GM08714 (cell line): ENCODE measurements at regions not wholly inside any gene's neighbourhood (a gene's known extent, or its start where the extent isn't known, plus 50 kb on each side); places are given as distances from the start of the nearest gene placed in this dataset.
"Not testable (repeated sequence)": the region's sequence is repeated elsewhere in the genome, so short reads cannot be mapped to it uniquely, and the experiment has no call there.

Source experiments
- H3K4me3 ChIP-seq: fragments of 200-500 bp; sonication (Bioruptor generic); 2 replicates; pipeline ENCODE4 v1.5.1; 2014; ENCODE audit warnings: mild to moderate bottlenecking, low read length, inconsistent platforms
- ZNF274 ChIP-seq: IDR thresholded peaks from 2 replicates; pipeline ENCODE4 v1.6.1; 2012; ENCODE audit warnings: mild to moderate bottlenecking, low read depth, low read length

DNA sequence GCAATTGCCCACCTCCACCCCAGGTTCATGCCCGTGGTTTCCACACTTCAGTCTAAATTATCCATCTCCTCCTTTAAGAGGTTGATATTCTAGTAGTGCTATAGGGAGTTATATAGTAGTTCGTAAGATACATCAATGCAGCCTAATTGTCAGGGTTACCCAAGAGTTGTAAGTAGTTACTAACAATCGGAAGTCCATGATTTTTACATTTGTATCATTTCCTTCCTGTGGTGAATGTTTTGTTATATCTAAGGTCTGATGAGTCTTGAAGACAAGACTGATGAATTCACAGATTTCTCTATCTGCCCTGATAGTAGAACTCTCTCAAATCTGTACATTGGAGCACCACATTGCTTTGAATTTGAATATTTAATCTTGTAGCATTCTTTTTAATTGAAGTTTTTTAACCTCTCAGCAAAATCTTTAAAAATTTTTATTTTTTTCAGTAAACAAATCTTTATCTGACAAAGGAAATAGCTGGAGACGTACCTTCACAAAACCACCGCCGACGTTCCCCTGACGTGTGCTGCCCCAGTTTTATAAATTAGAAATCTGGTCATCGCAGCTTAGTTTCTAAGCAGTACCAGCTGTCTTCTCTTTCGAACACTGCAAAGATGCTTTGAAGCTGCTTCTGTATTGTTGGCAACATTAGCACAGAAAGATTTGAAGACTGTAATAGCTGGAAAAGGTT is 264.5 kb downstream of the SOCS6 start:
- no peak for TF ChIP-seq ZNF274
- no peak overlapping the region for H3K4me3 ChIP-seq

DNA sequence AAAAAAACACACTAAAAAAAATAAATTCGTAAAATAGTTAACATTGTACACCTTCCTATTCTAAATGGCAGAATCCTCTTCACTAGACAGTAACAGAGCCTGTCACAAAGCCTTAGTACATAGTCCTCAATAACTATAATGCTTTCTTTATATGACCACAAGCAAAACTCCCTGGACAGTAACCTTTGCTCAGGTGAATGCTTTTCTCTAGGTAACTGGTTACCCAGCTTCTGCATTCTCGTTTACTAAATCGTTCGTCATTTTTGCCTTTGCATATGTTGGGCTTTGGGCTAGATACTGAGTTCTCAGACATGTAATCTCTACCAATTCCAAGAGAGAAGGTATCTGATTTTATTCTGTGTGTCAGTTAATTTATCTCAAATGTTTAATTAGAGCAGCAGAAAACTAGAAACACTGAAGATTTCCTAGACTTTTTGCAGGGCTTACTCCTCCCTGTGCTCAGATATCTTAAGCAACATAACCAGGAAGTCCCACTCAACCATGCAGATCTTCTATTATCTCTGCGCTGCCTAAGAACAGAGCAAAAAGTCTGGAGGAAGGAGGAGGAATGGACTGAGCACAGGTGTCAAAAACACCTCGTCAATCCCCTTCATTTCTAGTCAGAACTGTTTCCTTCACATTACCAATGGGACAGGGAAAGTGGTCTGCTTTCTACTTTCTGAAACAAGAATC is 247.7 kb downstream of the SOCS6 start:
- no peak overlapping the region for H3K4me3 ChIP-seq
- TF ChIP-seq ZNF274, result no peak

DNA sequence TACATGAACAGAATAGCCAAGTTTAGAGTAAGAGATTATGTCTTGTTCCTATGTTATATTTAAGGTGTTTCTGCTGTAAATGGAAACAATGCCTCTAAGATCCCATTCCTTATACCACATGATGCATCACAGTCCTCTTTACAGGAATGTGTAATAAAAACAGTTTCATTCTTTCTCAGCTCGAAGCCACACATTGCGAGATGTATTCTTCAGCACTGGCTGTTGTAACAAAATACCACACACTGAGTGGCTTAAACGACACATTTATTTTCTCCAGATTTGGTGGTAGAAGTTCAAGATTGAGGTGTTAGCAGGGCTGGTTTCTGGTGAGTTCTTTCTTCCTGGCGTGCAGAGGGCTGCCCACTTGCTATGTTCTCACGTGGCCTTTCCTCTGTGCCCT is 246.2 kb downstream of the SOCS6 start:
- TF ChIP-seq ZNF274, result no peak
- H3K4me3 ChIP-seq, result no peak overlapping the region

DNA sequence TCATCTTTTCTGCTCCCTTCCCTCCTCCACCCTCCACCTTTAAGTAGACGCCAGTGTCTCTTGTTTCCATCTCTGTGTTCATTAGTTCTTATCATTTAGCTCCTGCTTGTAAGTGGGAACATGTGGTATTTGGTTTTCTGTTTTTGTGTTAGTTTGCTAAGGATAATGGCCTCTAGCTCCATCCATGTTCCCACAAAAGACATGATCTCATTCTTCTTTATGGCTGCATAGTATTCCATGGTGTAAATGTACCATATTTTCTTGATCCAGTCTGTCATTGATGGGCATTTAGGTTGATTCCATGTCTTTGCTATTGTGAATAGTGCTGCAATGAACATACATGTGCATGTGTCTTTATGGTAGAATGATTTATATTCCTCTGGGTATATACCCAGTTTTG is 236.5 kb downstream of the SOCS6 start:
- not testable (repeated sequence) for H3K4me3 ChIP-seq

DNA sequence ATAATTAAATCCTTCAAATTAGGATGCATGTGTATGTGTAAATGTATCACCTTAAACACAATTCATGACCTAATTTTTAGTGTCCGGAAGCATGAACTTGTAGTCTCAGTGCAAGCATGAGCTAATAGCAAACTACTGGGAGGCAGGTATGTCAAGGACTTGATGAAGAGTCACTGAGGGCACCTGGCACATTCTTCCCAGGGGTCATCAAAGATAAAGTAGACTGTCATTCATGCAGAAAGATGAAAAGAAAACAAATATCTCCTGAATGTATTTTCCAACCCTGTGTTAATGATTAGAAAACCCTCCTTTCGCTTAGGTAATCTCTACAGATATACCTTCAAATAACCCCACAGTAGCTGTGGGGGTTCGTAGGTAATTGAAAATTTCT is 234.9 kb downstream of the SOCS6 start:
- TF ChIP-seq ZNF274, result no peak
- H3K4me3 ChIP-seq, result no peak overlapping the region

DNA sequence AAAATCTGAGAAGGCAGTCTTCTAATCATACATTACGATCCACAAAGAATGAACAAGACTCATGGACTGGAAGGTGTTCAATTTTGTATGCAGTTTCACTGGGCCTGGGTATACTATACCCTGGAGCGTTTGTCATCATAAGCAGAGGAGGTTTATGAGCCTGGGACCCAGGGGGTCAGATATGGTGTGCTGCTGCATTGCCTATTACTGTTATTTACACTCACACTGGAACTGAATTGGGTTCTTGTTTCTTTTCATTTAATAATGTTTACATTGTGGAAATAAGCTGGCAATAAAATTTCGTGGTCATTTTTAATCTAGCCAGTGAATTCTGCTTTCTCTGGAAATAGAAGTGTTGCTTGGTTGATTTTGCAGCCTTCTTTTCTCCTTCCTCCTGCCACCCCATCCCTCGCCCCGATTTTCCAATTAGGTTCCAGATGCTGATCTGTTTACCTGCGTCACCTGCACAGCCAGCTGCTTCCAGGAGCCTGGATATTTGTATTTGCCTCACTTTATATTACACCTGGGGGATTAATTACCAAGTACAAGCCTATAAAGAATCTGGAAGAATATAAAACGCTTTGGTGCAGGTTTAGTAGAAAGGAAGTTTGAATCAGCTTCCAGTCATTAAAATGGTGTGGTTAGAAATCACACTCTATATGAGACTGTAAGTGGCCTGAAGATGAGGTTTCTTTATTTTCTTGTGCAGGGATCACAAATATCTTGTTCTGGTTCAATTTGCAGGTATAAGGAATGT is 234.4 kb downstream of the SOCS6 start:
- no peak overlapping the region for H3K4me3 ChIP-seq
- TF ChIP-seq ZNF274, result no peak

DNA sequence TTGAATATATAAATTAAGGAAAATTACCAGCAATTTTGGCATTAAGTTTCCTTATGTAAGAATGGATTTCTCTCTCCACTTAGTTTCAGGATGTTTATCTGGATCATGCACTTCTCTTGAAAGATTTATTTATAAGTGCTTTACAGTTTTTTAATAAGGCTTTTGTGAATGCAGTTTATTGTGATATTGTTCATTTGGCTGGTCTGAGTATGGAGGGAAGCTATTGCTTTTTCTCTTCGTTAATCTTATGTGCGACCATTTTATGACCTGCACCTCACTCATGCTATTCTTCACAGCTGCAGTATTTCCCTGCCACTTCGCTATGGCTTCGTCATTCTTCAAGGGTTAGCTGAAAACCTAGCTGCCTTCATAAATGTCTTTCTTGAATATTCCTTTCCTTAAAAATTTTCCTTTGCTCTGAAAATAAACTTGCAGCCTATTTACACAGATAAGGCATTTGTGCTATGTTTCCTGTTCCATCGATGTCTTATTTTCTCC is 233.4 kb downstream of the SOCS6 start:
- H3K4me3 ChIP-seq, result no peak overlapping the region
- TF ChIP-seq ZNF274, result no peak

DNA sequence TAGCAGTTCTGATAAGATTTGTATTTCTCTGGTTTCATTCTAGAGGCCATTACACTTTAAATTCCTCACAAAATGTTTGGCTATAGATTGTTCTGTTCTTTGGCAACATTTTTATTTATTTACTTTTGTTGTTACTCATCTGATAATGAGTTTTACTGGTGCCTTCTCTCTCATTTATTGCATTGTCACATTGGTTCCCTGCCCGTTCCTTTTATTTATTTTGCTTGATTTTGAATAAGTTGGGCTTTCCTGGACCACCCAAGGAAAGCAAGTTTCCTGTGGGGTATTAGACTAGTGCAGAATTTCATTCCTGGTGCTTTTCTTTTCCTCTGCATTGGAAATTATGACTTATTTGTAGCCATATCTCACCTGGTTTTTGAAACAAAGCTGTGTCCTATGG is 232.0 kb downstream of the SOCS6 start:
- H3K4me3 ChIP-seq, result no peak overlapping the region
- TF ChIP-seq ZNF274, result no peak

DNA sequence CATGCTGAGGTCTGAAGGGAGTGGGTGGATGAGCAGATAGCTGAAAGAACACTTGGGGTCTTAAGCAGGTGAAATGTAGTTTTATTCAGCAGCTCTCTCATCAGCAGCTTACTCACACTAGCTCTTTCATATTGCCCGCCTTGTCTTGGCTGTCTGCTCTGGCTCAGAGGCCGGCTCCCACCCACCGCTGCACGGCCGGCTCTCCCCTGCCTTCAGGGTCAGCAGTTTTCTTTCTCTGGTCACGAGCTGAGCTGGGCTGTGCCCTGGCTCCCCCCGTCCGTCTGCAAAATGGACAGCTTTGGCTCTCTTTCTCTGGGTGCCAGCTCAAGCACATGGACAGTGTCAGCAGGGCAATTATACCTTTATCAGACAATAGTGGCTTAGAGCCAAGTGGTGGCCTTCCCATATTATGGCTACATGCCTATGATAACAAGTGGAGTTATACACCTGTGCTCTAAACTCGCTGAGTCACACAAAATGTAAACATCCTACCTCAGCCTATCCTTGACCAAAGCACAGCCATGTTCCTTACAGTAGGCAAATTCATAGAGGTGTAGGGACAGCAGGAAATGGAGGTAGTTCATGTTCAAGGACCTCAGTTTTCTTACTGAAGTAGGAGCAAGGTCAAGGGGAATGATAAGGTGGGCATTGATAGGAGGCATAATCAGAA is 224.8 kb downstream of the SOCS6 start:
- H3K4me3 ChIP-seq, result no peak overlapping the region

DNA sequence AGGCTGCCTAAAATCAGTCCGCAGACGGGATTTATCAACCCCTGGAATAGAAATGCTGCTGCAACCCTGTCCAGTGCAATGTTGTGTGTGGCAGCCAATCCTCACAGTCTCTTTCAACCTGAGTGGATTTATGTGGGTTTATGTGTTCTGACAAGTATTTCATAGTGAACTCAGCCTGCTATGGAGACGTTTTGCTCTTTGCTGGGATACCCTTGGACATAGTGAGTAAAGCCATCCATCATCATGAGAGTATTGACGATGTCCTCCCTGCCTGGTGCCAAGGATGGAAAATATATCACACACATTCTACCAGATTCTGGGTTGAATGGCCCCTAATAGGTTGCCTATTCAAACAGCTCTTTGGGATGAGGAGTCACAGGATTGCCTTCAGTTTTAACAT is 219.1 kb downstream of the SOCS6 start:
- no peak for TF ChIP-seq ZNF274
- no peak overlapping the region for H3K4me3 ChIP-seq

More for the DNA sequence above, 224.8 kb downstream of the SOCS6 start:
- TF ChIP-seq ZNF274, result no peak

DNA sequence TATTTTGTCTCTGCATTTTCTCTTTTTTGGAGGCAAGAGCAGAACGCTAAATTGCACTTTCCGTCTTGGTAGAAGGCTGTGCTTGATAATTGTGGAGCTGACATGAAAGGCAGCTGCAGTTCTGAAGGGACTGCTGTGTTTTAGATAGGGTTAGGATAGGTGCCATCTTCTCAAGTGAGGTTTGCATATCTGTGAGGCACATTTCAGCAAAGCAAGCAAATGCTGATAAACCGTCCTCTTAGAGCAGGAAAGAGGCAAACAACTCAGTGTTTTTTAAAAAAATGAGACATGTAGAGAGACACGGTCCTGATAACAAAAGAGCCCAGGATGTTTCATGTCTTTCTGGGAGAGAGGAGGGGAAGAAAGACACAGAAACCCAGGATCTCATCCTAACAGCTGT is 217.7 kb downstream of the SOCS6 start:
- no peak for TF ChIP-seq ZNF274

DNA sequence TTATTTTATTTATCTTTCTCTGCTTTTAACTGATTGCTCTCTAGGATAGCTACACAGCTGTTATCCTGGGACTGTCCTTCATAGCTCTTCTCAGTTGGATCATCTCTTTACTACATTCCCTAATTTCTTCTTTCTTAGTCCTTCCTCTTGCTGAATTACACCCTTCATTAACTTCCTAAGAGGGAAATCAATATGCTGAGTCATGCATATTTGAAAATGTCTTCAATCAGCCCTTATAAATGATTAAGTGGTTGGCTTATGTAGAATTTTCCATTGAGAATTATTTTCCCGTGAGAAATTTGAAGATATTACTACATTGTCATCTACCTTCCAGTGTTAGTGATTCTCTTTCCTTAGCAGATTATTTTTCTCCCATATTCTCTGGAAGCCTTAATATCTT is 214.2 kb downstream of the SOCS6 start:
- no peak overlapping the region for H3K4me3 ChIP-seq
- TF ChIP-seq ZNF274, result no peak

More for the DNA sequence above, 217.7 kb downstream of the SOCS6 start:
- H3K4me3 ChIP-seq, result no peak overlapping the region

DNA sequence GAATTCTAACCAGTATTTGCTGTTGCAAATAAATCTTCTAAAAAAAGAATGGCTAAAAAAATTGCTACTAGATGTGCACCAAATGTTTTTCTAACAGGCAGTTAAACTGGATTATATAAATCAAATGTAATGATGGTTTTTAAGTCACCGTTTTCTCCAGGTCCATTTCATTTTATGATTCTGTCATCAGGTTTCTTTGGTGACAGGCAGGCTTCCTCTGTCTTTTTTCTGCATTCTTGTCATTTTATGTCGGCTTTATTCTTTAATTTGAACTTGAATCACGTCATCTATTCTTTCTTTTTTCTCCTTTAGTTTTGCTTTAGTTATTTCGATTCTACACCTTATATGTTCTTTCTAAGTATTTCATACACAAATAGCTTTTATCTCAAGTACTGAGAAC is 212.5 kb downstream of the SOCS6 start:
- no peak for TF ChIP-seq ZNF274
- H3K4me3 ChIP-seq, result no peak overlapping the region

DNA sequence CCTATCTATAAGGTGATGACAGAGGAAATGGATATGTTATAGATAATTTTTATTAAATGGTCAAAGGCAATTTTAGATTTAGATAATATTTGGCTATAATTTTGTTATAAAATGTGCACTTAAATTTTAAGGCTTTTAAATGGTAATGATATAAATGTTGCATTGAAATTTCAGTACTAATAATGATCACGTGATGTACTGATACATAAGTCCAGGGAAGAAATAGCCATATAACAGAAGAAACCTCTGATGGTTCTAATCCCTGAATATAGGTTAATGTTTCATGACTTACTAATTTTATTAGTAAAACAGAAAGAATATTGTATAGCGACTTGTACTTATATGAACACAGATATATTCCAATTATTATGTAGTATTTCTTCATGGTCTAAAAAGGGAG is 211.9 kb downstream of the SOCS6 start:
- H3K4me3 ChIP-seq, result no peak overlapping the region
- no peak for TF ChIP-seq ZNF274
